NCI-H82 (cell line): ENCODE measurements at regions not wholly inside any gene's neighbourhood (a gene's known extent, or its start where the extent isn't known, plus 50 kb on each side); places are given as distances from the start of the nearest gene placed in this dataset.

Source experiments
- DNase-seq: peaks from one replicate; lab custom pipeline; 2025; lab: John Stamatoyannopoulos, UW

DNA sequence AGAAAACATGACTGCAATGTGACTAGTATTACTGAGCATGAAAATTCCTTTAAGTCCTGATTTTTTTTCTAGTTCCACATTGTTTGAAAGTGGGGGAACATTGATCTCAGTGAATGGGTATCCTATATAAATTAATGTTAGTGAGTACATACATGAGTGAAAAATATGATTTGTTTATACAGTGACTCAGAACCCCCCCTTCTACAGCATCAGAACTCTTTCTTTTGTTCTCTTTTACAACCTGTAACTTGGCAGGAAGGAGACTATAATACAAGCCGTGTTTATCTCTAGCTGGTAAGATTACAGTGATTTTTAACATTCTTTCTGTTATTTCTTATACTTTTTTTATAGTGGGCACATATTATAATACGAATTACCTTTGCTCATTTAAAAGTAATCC, 384.7 kb downstream of the PDCD6IP start:
- no peak for DNase-seq

DNA sequence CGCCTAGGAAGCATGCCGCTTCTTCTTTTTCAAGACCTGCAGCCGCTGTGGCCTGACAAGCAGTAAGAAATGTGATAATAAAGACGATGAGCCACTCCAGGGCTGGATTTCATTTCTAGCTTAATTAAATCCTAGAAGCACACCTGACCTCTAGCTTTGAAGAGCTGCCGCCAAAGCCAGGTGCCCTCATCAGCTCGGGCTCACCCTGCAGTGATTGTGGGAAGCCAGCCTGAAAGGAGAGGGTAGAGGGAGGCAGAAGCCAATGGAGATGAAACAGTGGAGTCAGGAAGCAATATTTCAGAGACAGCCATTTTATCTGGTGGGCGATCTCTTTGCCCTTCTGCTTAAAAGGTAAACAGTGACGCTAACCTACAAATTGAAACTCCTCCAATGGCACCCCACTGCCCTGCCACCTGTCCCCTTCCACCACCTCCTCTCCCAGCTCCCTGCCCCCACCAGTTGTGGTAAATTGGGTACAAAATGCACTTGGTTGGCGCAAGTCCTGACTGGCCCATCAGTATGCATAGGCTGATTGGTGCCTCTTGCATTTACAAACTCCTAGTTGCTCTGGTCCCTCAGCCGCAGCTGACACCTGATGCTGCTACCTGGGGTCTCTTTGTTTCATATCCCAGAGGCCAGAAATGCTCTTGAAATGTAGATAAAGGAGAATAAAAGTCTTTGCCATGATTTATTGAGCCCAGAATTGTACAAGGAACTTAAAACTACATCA, 385.3 kb downstream of the PDCD6IP start:
- DNase-seq: peak; percentile 3

DNA sequence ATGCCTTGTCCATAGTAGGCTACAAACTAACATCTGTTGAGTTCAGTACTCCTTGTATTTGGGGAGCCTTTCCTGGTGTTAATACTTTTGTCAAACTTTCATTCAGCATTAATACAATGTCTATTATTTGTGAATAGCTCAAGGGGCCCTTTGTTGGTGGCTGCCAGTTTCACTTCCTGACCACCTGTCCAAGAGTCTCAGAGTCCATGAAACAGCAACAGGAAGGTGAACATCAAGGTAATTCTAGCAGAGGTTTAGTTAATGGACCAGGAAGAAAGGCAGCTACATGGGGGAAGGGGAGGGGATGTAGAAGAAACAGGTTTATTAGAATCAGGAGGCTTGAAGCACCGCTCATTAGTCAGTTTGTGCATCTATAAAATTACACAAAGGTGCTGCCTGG, 386.9 kb downstream of the PDCD6IP start:
- no peak for DNase-seq

DNA sequence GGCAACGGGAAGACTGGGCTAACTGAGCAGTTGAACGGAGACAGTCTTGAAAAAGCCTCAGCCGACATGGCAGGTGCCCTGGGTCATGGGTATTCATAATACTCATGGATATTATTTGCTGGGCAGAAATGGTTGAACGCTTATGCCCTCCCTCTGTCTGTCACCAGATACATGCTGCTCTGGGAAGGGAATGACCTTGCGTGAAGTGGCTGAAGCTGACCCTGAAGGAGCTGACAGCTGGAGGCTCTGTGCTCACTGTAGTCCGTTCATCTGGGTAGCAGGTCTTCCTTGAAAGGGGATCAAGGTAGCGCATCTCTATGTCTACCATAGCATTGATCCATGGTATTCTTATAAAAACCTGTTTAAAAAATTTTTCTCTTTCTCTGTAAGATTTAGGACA, 390.7 kb downstream of the PDCD6IP start:
- DNase-seq: no peak

DNA sequence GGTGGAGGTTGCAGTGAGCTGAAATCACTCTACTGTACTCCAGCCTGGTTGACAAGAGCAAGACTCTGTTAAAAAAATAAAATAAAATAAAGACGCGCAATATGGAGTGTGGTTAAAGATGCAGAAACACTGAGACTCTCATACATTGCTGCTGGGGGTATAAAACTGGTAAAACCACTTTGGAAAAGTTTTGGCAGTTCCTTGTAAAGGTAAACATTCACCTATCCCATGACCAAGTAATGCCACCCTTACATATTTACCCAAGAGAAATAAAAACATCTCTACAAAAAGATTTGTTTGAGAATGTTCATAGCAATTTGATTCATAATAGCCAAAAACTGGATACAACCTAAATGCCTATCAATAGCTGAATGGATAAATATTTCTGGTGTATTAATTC, 398.5 kb downstream of the PDCD6IP start:
- no peak for DNase-seq

DNA sequence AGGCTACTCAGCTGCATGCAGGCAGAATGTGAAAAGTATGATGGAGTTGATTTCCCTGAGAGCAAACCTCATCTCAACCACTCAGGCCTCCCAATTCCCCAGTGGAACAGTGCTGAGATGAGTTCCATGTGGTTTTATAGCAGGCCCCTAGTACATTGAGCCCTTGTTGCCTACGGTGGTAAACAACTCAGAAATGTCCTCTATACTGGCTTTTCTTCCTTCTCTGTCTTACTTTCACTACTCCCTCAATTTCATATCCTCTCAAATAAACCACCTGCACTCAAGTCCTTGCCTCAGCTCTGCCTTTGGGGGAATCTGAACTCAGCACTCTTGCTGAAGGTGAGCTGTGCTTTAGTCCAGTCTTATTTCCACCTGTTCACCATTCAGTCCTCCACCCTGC, 399.9 kb downstream of the PDCD6IP start:
- DNase-seq: no peak

DNA sequence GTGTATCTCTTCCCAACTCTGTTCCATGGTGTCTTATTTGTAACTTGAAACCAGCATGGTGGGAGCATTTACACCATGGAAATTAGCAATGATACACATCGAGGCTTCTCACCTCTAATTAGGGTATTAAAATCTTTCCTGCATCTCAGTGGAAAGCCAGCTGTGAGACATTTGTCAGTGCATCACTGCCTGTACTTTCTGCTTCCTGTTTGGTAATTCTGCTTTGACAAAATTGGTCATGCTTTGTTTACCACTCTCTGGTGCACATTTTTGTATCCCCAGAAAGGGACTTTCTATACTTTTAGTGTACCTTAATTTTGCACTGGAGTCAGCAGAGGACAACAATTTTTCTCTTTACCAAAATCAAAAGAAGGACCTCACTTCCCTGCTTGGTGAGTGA, 402.1 kb downstream of the PDCD6IP start:
- peak; percentile 22 for DNase-seq

DNA sequence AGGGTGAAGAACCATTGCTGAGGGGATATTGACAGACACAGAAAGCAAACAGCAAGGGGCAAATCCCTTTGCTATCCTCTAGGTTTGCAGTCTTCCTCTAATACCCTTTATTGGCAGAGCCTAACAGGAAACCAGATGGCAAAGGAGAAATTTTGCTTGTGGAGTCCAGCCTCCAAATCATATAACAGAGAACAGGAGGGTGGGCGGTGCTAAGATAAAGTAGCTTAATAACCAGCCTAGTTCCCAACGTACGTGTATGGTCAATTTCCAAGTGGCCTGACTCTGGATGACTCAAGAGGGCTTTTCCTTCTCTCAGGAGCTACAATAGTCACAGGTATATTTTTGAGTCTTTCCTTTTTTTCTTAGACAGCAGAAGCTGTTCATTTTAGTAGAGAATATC, 404.5 kb downstream of the PDCD6IP start:
- peak; percentile 98 for DNase-seq

DNA sequence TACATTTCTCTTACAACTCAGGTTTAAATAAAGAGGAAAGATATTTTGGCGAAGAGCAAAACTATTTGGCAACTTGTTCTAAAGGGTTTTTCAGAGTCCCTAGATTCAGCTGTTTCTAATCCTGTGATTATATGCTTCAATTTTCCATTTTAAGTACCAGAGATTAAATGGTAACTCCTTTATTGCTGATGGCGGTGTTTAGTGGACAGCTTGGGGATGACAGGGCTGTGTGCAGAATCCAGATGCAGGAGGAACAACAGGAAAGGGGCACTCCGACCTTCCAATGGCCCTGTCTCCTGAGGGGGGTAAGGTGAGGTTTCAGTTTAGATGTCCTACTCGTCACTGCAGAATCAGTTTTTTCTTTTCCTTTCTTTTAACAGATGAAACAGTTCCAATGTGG, 405.0 kb downstream of the PDCD6IP start:
- DNase-seq: peak; percentile 76

DNA sequence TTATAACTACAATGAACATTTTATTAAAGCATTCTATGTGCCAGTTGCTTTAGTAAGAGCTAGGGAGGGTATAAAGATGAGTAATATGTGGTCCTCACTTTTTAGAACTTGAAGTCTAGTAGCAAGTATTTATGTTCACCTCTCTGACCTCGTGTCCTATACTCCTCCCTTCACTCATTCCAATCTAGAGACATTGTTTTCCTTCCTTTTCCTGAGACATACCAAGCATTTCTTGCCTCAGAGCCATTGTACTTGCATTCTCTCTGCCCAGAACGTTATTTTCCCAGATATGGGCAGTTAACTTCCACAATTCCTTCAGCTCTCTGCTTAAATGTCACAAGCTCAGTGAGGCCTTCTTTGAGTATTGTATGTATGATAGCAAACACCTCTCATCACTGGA, 408.6 kb downstream of the PDCD6IP start:
- DNase-seq: no peak

DNA sequence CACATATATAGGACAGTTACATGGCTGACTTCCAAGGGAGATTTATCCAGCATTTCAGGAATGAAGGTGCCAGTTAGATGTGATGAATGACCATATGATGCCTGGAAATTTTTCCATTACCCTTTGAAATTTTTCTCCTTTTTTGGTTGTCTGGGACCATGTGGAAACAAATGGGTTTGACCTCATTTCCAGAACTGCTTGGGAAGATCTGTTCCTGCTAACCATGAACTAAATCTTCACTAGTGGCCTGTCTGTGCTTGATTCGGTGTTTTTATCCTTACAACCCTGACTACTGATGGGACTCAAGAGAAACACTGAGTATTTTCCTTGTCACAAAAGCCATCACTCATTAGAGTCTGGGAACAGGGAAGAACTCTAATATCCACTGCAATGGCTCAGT, 409.4 kb downstream of the PDCD6IP start:
- no peak for DNase-seq

DNA sequence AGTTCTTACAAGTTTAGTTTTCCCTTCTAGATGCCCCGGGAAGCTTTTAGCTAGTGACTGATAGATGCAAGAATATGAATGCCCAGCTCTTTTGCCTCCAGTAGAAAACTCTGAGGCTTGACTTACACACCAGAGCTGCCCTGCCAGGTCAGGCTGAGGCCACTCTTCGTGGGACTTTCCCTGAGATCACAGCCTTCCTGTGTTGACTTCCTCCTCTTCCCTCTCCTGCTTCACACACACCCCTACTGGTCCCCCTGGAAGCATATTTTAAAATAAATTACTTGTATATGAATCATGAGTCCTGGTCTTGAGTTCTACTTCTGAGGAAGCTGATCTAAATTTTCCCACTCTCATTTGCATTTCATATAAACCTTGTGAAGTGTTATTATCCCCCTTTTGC, 413.7 kb downstream of the PDCD6IP start:
- DNase-seq: no peak

DNA sequence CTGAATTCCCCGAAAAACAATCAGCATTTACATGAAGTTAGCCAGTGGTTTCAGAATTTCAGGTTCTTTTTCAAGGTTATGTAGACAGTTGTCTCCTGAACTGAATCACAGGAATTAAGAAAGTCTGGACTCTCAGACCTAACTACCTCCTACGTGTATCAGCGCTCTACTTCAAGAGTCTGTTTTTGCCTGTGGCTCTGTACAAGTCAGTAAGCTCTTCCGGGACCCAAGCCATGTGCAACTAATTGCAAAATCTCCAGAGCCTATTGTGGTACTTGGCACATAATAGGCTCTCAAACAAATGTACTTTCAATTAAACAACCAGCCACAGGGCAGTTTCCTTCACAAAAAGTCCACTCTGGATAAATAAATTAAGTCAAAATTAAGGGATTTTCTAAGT, 414.2 kb downstream of the PDCD6IP start:
- peak; percentile 43 for DNase-seq

DNA sequence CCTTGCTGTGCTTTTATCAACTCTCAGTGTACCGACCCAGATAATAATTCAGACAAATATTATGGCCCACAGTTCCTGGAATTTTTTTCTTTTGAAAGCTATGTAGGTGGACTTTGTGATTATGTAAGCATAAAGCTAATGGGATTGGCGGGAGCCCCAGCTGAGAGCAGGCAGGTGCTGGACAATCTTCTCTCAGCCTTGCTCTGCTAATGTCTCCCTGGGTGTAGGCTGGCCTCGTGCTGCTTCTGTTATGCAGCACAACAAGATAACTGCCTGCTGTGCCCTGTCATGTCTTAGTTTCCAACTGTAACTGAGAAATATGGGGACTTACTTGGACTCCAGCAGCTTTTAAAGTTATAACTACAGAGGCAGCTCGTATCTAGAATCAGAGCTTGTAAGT, 415.0 kb downstream of the PDCD6IP start:
- DNase-seq: peak; percentile 53

DNA sequence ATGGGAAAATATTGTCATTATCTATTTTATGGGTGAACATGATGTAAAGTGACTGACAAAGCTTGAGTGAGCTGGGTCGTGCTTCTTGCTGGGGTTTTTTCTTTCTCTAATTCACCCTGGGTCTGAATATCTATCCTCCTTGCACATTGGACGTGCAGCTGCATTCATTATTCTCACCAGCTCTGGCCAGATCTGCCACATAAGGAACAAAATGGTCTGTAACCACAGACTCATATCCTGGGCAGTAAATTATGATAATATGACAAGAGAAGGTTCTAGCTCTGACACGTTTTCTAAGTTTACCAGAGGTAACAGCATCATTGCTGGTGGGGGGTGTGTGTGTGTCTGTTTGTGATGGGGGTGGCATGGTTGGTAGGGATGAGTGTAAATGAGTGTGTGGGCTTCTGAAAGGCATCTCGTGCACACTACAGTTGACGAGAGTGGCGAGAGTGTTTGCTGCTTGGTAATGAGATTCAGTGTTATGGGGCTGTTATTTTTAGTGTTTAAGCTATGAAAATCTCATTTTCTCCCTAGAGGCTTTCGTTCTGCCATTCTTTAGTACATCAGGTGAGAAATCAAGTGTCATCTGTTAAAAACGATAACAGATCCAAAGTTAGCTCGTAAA, 418.4 kb downstream of the PDCD6IP start:
- DNase-seq: no peak

DNA sequence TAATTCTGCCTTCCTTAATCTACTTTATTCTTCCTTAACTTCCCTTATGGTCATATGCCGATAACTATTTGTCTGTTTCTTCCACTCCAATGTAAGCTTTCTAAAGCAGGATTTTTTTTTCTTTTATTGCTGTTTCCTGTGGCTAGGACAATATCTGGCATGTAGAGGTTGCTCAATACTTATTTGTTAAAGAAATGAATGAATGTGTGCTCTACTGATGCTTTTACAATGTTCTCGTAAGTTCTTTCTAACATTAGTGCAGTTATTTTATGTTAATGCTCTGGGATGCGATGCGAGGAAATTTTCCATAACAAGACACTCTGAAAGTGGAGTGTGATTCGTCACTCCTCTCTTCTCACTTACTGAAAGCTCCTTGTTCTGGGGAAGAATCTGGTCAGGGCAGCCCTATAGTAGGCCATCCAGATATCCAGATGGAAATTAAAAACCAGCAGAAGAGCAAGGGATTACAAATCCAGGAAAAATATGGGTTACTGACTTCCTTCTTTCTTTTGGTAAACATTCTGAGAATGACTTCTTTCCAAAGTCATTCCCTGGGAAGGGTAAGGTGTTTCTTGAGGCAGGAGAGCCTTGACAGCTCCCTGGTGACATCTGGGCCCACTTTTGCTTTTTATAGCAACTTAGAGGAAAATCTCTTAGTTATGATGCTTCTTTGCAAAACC, 420.4 kb downstream of the PDCD6IP start:
- no peak for DNase-seq

DNA sequence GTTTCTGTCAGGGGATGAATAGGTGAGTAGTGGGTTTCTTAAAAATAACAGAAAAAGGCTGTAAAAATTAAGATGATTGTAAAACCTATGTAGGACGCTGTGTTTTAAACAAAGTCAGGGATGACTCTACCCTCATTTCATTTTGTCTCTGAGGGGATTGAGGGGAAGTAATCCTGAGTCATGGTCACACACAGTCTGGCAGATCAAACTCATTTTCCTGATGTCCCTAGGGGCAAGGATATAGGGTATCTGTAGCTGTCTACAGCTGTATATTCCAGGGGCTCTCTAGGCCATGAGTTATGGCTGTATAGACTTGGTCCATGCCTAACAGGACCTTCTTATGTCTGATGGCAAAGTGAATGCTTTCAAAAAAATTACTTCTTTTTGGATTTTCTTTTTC, 421.1 kb downstream of the PDCD6IP start:
- peak; percentile 8 for DNase-seq

DNA sequence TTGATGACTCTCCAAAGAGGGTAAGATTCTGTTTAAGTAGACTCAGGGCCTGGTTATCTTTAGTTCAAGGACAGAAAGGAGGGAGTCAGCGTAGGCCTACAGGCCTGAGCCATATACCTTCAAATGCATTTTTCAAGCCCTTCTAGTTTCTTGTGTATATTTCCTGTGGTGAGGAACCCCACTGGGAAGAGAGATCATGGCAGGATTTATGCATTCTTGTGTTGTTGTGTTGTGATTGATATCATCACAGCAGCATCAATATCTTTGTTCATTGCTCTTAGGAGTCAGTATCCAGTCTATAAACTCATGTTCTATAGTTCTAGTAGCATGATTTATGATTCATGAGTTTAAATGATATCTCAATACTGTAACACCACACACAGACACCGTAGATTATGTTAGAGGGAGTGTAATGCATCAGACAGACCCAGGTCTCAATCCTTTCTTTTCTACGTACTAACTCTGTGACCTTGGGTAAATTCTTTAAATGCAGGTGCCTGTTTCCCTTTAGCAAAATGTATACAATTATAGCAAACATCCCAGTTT, 427.5 kb downstream of the PDCD6IP start:
- DNase-seq: no peak

DNA sequence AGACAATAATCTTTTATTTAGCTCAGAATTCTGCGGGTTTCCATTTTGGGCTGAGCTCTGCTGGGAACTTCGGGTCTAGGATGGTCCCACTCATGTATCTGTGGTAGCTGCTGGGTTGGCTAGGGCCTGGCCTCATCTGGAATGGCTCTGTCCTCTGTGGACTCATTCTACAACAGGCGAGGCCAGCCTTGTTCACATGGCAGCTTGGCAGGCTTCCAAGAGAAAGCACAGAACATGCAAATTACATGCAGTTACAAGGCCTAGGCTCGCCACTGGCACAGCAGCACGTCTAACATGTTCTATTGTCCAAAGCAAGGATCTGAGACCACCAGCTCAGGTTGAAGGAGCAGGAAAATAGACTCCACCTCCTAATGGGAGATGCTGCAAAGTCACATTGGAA, 431.4 kb downstream of the PDCD6IP start:
- DNase-seq: peak; percentile 19

DNA sequence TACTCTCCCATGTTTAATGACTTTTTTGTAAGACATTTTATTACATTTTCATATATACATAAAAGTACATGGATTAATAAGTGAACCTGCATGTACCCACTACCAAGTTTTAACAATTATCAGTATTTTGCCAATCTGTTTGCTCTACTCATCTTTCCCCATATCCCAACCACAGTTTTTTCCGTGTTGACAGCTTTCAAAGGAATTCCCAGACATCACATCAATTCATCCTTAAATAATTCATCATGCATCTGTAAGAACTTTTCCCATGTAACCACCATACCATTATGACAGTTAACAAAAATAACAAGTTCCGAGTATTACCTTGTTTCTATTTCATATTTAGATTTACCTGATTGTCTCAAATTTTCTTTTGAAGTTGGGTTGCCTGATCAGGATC, 436.7 kb downstream of the PDCD6IP start:
- DNase-seq: no peak

DNA sequence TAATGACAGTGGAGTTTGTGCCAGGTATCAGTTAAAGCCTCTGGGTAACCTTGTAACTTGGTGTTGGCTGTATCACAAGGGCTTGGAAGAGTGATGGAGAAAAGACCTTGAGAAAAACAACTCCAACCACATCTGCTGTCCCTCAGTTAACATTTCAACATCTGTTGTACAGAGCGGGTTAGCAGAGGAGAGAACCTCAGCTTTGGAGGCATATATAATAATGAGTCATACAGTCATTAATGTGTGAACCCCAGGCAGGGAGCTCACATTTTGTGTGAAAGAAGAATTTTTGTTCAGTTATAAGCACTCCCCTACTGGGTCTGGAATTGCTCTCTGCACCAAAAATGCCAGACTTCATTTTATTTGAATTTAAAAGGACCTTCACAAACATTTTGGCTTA, 439.5 kb downstream of the PDCD6IP start:
- DNase-seq: no peak

DNA sequence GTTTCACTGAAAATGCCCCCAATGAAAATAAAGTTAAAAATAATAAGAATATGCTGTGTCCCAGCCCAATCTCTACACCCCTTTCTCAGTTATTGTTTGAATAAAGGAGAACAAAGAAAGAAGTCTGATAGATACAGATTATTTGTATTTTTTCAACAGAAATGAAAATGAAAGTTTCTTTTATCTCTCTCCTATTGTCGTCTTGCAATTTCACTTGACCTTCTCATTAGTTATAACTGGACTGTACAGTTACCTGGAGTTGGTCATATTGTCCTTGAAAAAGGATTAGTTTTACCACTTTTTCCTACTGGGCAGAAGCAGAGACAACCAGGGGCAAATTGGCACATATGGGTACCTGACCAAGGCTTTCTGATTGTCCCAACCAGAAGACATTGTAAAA, 440.0 kb downstream of the PDCD6IP start:
- no peak for DNase-seq

DNA sequence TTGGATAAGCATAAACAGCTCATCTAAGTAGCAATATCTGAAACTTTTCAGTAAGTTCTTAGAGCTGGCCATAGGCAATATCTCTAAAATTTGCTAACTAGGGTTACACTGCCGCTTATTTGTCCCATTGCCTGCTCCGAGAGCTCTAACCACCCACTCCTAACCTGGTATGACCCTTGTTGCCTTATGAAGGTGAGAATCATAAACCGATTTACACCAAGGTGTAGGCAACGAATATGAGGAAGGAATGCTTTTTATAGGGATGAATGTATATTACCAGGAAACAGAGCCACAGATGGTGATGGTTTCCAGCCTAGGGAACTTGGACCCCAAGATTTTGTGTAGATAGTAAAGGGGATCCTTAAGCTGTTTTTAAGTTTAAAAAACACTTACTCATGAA, 440.9 kb downstream of the PDCD6IP start:
- no peak for DNase-seq
